Fibroblast of mammary gland (primary cell): ENCODE measurements at regions not wholly inside any gene's neighbourhood (a gene's known extent, or its start where the extent isn't known, plus 50 kb on each side); places are given as distances from the start of the nearest gene placed in this dataset.

Experiments used
- DNase-seq: peaks from one replicate; pipeline ENCODE4 v3.0.0-alpha.2; 2010; ENCODE audit warnings: low read depth
- H3K4me3 ChIP-seq: 2 replicates; pipeline ENCODE4 v1.5.1; 2011; ENCODE audit warnings: low read depth, mild to moderate bottlenecking, low read length, moderate library complexity; ENCODE audit not compliant: control insufficient read depth
- TF ChIP-seq, protein P1 (sequence below): conservative IDR thresholded peaks from 2 replicates; pipeline ENCODE4 v1.5.1; 2011; ENCODE audit warnings: low read depth, low read length, inconsistent platforms; ENCODE audit not compliant: control insufficient read depth, insufficient read depth

DNA sequence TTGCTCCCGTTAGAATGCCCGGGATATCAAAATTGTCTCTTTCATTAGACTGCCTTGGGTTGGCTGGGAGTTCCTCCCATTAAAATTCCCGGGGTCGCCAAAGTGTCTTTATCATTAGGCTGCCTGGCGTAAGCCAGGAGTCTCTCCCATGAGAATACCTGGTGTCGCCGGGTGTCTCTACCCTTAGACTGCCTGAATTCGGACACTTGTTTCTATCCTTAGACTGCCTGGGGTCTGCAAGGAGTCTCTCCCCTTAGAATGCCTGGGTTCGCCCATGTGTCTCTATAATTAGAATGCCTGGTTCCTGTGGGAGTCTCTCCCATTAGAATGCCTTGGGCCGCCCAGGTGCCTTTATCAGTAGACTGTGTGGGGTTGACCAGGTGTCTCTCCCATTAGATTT is 1538.2 kb downstream of the UQCRFS1 start:
- DNase-seq = no peak
- TF ChIP-seq, protein P1, sequence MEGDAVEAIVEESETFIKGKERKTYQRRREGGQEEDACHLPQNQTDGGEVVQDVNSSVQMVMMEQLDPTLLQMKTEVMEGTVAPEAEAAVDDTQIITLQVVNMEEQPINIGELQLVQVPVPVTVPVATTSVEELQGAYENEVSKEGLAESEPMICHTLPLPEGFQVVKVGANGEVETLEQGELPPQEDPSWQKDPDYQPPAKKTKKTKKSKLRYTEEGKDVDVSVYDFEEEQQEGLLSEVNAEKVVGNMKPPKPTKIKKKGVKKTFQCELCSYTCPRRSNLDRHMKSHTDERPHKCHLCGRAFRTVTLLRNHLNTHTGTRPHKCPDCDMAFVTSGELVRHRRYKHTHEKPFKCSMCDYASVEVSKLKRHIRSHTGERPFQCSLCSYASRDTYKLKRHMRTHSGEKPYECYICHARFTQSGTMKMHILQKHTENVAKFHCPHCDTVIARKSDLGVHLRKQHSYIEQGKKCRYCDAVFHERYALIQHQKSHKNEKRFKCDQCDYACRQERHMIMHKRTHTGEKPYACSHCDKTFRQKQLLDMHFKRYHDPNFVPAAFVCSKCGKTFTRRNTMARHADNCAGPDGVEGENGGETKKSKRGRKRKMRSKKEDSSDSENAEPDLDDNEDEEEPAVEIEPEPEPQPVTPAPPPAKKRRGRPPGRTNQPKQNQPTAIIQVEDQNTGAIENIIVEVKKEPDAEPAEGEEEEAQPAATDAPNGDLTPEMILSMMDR = no peak
- H3K4me3 ChIP-seq = no peak overlapping the region

DNA sequence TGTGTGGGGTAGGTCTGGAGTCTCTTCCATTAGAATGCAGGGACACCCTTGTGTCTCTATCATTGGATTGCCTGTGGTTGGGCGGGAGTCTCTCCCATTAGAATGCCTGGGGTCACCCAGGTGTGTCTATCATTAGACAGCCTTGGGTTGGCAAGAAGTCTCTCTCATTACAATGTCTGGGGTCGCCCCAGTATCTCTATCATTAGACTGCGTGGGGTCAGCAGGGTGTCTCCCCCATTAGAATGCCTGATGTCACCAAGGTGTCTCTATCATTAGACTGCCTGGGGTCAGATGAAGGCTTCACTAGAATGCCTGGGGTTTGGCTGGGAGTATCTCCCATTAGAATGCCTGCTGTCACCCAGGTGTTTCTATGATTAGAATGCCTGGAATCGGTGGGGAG is 1539.0 kb downstream of the UQCRFS1 start:
- no peak for DNase-seq
- TF ChIP-seq, protein P1 = no peak
- no peak overlapping the region for H3K4me3 ChIP-seq

DNA sequence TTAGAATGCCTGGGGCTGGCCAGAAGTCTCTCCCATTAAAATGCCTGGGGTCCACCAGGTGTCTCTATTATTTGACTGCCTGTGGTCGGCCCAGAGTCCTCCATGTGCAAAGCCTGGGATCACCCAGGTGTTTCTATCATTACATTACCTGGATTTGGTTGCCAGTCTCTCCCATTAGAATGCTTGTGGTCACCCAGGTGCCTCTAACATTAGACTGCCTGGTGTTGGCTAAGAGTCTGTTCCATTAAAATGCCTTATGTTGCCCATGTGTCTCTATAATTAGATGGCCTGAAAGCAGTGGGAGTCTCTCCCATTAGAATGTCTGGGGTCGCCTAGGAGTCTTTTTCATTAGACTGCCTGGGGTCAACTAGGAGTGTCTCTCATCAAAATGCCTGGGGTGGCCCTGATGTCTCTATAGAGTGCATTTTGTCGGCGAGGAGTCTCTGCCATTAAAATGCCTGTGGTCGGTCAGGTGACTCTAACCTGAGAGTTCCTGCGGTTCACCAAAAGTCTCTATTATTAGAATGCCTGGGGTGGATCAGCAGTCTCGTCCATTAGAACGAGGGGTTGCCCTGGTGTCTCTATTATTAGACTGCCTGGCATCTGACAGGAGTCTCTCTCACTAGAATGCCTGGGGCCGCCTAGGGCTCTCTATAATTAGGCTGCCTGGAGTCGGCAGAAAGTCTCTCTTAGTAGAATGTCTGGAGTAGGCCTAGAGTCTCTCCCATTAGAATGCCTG is 1540.5 kb downstream of the UQCRFS1 start:
- TF ChIP-seq, protein P1 = no peak
- no peak for DNase-seq
- no peak overlapping the region for H3K4me3 ChIP-seq

DNA sequence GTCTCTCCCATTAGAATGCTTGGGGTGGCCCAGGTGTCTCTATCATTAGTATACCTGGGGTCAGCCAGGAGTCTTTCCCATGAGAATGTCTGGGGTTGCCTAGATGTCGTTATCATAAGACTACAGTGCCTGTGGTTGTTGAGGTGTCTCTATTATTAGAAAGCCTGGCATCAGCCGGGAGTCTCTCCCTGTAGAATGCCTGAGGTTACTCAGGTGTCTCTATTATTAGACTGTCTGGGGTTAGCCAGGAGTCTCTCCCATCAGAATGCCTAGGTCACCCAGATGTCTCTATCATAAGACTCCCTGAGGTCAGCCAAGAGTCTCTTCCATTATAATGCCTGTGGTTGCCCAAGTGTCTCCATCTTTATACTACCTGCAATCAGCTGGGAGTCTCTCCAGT is 1541.1 kb downstream of the UQCRFS1 start:
- DNase-seq = no peak
- H3K4me3 ChIP-seq = no peak overlapping the region
- TF ChIP-seq, protein P1 = no peak

DNA sequence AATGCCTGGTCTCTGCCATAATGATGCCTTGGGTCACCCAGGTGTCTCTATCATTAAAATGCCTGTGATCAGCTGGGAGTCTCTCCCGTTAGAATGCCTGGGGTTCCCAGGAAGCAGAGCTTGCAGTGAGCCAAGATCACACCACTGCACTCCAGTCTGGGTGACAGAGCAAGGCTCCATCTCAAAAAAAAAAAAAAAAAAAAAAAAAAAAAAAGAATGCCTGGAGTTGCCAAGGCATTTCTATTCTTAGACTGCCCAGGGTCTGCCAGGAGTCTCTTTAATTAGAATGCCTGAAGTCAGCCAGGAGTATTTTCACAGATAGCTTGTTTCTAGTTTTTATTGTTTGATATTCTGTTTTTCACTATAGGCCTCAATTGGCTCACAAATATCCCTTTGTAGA is 1552.5 kb downstream of the UQCRFS1 start:
- no peak for DNase-seq
- TF ChIP-seq, protein P1 = no peak
- no peak overlapping the region for H3K4me3 ChIP-seq

DNA sequence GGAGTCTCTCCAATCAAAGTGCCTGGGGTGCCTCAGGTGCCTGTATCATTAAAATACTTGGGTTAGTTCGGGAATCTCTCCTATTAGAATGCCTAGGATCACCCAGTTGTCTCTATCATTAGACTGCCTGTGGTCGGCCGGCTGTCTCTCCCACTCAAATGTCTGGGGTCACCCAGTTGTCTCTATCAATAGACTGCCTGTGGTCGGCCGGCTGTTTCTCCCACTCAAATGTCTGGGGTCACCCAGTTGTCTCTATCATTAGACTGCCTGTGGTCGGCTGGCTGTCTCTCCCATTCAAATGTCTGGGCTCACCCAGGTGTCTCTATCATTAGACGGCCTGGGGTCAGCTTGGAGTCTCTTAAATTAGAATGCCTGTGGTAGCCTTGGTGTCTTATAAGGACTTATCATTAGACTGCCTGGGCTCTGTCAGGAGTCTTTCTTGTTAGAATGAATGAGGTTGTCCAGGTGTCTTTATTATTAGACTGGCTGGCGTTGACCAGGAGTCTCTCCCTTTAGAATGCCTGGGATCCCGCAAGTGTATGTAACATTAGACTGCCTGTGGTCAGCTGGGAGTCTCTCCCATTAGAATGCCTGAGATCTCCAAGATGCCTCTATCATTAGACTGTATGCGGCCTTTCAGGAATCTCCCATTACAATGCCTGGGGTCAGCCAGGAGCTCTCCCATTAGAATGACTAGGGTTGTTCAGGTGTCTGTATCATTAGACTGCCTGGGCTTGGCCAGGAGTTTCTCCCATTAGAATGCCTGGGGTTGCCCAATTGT is 1555.5 kb downstream of the UQCRFS1 start:
- no peak overlapping the region for H3K4me3 ChIP-seq
- TF ChIP-seq, protein P1 = no peak
- no peak for DNase-seq
